Astrocyte of the cerebellum (primary cell): ENCODE measurements at regions not wholly inside any gene's neighbourhood (a gene's known extent, or its start where the extent isn't known, plus 50 kb on each side); places are given as distances from the start of the nearest gene placed in this dataset.

Experiments
- DNase-seq: peaks from one replicate; pipeline ENCODE4 v3.0.0-alpha.2; 2011; ENCODE audit warnings: low read depth
- H3K4me3 ChIP-seq: 2 replicates; pipeline ENCODE4 v1.5.1; 2011; ENCODE audit warnings: mild to moderate bottlenecking, low read depth, low read length, moderate library complexity
- in situ Hi-C: cut with HindIII; loops from 2 replicates; pipeline ENCODE4 v1.10.0; 2017; ENCODE audit warnings: low sequenced_read_pairs
- TF ChIP-seq, protein P1 (sequence below): IDR thresholded peaks from 2 replicates; pipeline ENCODE4 v1.5.1; 2012; ENCODE audit warnings: low read length, low read depth, moderate library complexity, mild to moderate bottlenecking; ENCODE audit errors: missing control alignments

DNA sequence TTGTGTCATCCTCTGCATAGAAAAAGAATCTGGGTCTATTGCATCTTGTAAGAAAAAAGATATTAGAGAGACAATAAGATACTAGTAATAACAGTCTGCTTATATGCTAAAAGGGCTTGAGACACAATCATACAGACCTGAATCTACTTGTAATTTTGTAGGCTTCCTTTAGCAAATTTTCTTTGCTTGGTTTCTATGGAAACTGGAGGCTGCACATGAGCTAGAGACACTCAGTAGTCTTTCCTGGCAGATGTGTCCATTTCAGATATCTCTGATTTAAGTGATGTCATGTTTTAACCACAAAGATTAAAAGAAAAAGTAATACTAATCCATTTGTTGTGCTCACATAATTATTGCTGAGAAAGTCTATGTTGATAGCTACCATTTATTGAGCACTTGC, 123.9 kb upstream of the GNAO1 start:
- TF ChIP-seq, protein P1, sequence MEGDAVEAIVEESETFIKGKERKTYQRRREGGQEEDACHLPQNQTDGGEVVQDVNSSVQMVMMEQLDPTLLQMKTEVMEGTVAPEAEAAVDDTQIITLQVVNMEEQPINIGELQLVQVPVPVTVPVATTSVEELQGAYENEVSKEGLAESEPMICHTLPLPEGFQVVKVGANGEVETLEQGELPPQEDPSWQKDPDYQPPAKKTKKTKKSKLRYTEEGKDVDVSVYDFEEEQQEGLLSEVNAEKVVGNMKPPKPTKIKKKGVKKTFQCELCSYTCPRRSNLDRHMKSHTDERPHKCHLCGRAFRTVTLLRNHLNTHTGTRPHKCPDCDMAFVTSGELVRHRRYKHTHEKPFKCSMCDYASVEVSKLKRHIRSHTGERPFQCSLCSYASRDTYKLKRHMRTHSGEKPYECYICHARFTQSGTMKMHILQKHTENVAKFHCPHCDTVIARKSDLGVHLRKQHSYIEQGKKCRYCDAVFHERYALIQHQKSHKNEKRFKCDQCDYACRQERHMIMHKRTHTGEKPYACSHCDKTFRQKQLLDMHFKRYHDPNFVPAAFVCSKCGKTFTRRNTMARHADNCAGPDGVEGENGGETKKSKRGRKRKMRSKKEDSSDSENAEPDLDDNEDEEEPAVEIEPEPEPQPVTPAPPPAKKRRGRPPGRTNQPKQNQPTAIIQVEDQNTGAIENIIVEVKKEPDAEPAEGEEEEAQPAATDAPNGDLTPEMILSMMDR = no peak
- DNase-seq = no peak
- in situ Hi-C loops = no loop called here
- no peak overlapping the region for H3K4me3 ChIP-seq

DNA sequence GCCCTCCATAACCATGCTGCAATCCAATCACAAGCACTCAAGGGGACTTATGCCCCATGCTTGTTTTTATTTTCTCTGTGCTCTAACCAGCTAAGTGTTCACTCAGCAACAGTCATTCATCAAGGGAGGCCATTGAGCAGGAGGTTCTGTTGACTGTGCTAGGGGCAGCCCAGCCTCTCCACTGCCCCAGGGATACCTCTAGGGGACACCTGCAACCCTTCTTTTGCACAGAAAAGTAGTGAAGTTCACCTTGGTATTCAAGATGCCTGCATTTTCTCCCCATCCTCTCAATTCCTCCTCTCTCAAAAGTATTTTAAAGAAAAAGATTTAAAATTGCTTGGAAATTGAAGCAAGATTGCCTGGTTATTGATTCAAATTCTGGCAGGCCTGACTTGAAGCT, 124.7 kb upstream of the GNAO1 start:
- no peak for DNase-seq
- in situ Hi-C loops = no loop called here
- TF ChIP-seq, protein P1 = no peak
- H3K4me3 ChIP-seq = no peak overlapping the region

DNA sequence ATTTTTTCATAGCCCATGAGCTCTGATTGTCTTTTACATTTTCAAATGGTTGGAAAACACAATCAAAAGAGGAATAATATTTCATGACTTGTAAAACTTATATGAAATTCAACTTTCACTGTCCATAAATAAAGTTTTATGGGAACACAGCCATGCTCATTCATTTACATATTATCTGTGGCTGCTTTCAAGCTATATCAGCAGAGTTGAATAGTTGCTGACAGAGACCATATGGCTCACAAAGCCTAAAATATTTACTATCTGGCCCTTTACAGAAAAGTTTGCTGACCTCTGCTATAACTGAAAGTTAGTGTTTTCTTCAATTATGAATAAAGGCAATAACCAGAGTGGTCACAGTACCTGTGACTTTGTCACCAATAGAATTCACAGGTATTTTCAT, 128.2 kb upstream of the GNAO1 start:
- no peak for DNase-seq
- in situ Hi-C loops = no loop called here
- TF ChIP-seq, protein P1 = no peak
- no peak overlapping the region for H3K4me3 ChIP-seq

DNA sequence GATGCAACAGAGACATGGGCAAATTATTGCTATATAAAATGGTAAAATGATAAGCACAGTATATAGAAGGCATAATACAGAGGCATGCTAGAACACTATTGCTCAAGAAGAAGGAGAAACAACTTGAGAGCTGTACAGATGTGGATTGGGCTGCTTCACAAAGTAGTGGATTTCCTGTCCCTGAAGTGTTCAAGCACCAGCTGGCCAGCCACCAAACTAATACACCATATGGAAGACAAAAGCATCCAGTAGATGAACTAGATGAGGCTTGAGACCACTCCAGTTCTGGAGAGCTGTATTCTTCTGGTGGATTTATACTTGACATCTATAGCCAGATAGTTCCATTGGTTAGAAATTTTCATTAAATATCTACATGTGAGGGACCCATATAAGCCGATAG, 134.1 kb upstream of the GNAO1 start:
- no peak for DNase-seq
- TF ChIP-seq, protein P1 = no peak
- in situ Hi-C loops = no loop called here

DNA sequence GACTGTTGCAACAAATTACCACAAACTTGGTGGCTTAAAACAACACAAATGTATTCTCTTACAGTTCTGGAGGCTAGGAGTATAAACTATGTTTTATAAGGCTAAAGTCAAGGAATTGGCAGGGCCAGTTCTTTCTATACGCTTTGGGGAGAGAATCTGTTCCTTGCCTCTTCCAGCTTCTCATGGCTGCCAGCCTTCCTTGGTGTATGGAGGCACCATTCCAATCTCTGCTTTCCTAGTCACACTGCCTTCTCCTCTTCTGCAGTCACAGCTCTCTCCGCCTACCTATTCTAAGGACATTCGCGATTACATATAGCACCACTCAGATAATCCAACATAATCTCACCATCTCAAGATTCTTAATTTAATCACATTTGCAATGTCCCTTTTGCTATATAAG, 140.4 kb upstream of the GNAO1 start:
- in situ Hi-C loops = no loop called here
- no peak overlapping the region for H3K4me3 ChIP-seq
- TF ChIP-seq, protein P1 = no peak
- no peak for DNase-seq

More for the DNA sequence above, 134.1 kb upstream of the GNAO1 start:
- H3K4me3 ChIP-seq = no peak overlapping the region

DNA sequence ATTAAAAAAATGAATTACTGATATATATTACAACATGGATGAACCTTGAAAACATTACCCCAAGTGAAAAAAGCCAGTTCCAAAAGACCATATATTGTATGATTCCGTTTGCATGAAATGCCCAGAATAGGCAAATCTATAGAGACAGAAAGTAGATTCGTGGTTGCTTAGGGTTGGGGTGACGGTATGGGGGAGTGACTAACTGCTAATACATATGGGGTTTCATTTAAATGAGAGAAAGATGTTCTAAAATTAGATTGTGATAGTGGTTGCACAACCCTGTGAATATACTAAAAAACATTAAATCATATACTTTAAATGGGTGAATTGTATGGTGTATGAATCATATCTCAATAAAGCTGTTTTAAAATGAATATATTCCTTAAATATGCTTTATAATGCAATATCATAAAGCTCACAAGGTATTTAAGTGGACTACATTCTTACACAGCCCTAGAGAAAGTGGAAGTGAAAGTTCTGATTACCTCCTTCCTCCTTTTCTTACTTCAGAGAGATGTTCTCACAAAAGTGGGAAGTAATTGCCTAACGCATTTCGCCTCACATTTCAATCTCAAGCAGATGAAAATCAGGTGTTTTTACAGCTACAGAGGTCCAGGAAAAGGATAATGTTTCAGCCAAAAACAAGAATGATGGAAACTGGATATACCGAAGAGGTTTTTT, 142.7 kb upstream of the GNAO1 start:
- no peak for DNase-seq
- no peak overlapping the region for H3K4me3 ChIP-seq
- TF ChIP-seq, protein P1 = no peak
- in situ Hi-C loops = no loop called here
